GM06990 (cell line): ENCODE measurements at regions not wholly inside any gene's neighbourhood (a gene's known extent, or its start where the extent isn't known, plus 50 kb on each side); places are given as distances from the start of the nearest gene placed in this dataset.

Experiments used
- DNase-seq: peaks from one replicate; pipeline ENCODE4 v3.0.0-alpha.2; 2011; ENCODE audit not compliant: insufficient read length; ENCODE audit errors: extremely low read depth
- H3K27me3 ChIP-seq: replicated peaks from 2 replicates; pipeline ENCODE4 v1.6.0; 2011; ENCODE audit warnings: low read length; ENCODE audit not compliant: control insufficient read depth, insufficient read depth
- H3K36me3 ChIP-seq: 2 replicates; pipeline ENCODE4 v1.5.1; 2011; ENCODE audit warnings: low read length; ENCODE audit not compliant: control insufficient read depth, insufficient read depth
- H3K4me3 ChIP-seq: replicated peaks from 2 replicates; pipeline ENCODE4 v1.5.1; 2011; ENCODE audit warnings: low read depth, mild to moderate bottlenecking, control low read depth, low read length
- TF ChIP-seq, protein P1 (sequence below): IDR thresholded peaks from 2 replicates; pipeline ENCODE4 v1.5.1; 2011; ENCODE audit warnings: low read length, control low read depth, mild to moderate bottlenecking, inconsistent platforms; ENCODE audit not compliant: insufficient read depth, poor library complexity, severe bottlenecking

DNA sequence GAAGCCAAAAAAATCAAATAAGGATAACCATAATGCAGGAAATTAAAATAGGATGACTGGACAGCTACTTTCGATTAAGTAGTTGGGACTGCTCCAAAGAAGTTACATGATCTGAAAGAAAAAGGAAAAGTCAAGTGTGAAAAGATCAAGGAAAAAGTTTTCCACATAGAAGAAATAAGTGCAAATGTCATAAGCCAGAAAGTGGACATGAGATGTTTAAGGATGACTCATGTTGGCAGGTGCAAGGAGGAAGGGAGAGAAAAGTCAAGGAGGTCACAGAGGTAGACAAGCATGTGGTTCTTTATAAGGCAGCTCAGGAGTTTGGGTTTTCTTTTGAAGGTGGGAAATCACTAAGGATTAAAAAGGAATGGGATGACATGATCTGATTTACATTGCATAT lies 89.8 kb upstream of the GPRIN3 start:
- H3K4me3 ChIP-seq = no peak overlapping the region
- TF ChIP-seq, protein P1, sequence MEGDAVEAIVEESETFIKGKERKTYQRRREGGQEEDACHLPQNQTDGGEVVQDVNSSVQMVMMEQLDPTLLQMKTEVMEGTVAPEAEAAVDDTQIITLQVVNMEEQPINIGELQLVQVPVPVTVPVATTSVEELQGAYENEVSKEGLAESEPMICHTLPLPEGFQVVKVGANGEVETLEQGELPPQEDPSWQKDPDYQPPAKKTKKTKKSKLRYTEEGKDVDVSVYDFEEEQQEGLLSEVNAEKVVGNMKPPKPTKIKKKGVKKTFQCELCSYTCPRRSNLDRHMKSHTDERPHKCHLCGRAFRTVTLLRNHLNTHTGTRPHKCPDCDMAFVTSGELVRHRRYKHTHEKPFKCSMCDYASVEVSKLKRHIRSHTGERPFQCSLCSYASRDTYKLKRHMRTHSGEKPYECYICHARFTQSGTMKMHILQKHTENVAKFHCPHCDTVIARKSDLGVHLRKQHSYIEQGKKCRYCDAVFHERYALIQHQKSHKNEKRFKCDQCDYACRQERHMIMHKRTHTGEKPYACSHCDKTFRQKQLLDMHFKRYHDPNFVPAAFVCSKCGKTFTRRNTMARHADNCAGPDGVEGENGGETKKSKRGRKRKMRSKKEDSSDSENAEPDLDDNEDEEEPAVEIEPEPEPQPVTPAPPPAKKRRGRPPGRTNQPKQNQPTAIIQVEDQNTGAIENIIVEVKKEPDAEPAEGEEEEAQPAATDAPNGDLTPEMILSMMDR = no peak
- no peaks in the 10 kb centered on the region for H3K27me3 ChIP-seq
- no peaks in the 10 kb centered on the region for H3K36me3 ChIP-seq
- DNase-seq = no peak

DNA sequence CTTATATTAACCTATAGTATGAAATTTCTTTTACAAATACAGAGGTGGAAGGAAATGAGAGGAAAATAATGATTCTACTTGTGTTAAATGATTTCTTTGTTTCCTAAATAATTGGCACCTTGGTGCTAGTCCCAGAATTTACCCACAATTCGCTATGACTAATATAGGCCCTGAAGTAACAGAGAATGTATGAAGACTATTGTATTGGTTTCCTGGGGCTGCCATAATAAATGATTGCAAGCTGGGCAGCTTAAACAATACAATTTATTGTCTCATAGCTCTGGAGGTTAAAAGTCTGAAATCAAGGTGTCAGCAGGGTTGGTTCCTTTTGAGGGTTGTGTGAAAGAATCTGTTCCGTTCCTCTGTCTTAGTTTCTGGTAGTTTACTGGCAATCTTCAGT lies 74.8 kb upstream of the GPRIN3 start:
- H3K36me3 ChIP-seq = no peaks in the 10 kb centered on the region
- no peak for DNase-seq
- H3K4me3 ChIP-seq = no peak overlapping the region
- TF ChIP-seq, protein P1 = no peak
- no peaks in the 10 kb centered on the region for H3K27me3 ChIP-seq

DNA sequence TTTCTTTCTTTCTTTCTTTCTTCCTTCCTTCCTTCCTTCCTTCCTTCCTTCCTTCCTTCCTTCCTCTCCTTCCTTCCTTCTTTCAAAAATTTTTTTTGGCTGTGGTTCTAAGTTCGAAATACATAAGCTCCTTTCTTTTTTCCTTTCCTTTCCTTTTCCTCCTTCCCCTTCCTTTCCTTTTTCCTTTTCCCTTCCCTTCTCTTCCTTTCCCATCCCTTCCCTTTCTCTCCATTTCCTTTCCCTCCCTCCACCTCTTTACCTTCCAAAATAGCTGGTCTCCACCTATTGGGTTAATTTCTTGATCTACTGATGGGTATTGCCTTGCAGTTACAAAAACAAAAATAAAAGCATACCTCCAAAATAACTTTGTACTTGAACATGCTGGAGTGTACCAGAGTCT lies 73.4 kb upstream of the GPRIN3 start:
- H3K27me3 ChIP-seq = no peaks in the 10 kb centered on the region
- no peak overlapping the region for H3K4me3 ChIP-seq
- DNase-seq = no peak
- TF ChIP-seq, protein P1 = no peak
- no peaks in the 10 kb centered on the region for H3K36me3 ChIP-seq

DNA sequence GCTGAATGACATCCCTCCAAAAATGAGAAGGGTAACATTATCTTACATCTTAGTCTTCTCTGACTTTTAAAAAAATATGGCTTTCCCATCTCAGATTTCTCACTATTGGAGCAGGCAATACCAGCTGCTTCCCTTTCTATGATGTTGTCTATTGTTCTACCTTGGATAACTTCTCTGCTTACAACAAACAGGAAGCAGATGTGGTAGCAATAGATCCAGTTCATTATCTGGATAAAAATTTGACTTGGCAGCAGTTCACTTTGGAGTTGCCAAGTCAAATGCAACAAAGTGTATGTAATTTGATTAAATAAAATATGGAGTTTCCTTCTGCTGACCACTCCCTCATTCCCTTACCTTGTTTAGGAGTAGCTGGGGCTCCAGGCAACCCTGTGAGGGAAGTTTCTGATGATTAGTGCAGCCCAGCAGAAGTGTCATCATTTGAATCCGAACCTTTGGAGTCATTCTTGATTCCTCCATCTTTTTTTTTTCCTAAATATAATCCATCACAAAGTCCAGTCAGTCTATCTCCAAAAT lies 72.0 kb upstream of the GPRIN3 start:
- DNase-seq = no peak
- H3K36me3 ChIP-seq = no peaks in the 10 kb centered on the region
- TF ChIP-seq, protein P1 = no peak
- H3K4me3 ChIP-seq = no peak overlapping the region
- H3K27me3 ChIP-seq = no peaks in the 10 kb centered on the region

DNA sequence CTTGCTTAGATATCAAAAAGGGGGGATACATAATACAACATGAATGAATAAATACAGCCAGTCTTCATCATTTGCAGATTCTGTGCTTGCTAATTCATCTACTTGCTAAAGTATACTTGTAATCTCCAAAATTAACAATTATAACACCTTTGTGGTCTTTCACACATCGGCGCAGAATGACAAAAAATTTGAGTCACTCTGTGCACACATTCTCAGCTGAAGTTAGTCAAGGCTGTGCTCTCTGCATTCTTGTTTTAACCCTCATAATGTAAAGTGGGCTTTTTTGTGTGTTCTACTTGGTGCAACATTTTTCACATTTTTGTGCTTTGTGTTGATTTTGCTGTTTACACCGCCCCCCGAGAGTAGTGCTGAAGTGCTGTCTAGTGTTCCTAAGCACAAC lies 65.8 kb upstream of the GPRIN3 start:
- Histone ChIP-seq H3K4me3 (no peak overlapping the region), H3K27me3 (no peaks in the 10 kb centered on the region; the same call in 1 of the 2 replicates), H3K36me3 (no peaks in the 10 kb centered on the region)
- TF ChIP-seq, protein P1 = no peak
- no peak for DNase-seq

DNA sequence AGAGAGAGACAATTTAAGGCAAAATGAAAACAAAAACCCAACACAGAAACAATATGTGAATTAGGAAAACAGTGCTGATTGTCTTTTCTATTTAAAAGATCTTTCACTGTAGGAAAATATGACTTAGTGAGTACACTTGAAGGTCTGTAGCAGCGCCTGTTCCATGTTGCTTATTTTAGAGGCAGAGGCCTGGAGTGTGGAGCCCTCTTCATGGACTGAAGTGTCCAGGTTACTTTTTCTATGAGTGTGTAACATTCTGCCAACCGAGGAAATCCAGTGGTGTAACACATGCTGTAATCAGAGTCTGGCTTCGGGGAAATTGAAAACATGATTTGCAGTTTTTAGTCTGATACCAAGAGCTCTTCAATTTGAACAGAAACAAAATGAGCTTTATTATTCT lies 64.0 kb upstream of the GPRIN3 start:
- H3K27me3 ChIP-seq = no peaks in the 10 kb centered on the region; the same call in 1 of the 2 replicates
- no peaks in the 10 kb centered on the region for H3K36me3 ChIP-seq
- TF ChIP-seq, protein P1 = no peak
- H3K4me3 ChIP-seq = no peak overlapping the region
- no peak for DNase-seq
